NCI-H2227 treated with DMSO at 0.1 percent for 48 hours (cell line): ENCODE measurements at regions not wholly inside any gene's neighbourhood (a gene's known extent, or its start where the extent isn't known, plus 50 kb on each side); places are given as distances from the start of the nearest gene placed in this dataset.
"Not testable (repeated sequence)": the region's sequence is repeated elsewhere in the genome, so short reads cannot be mapped to it uniquely, and the experiment has no call there.

Experiments
- DNase-seq: peaks from one replicate; lab custom pipeline; 2025; lab: John Stamatoyannopoulos, UW

- DNase-seq, result no peak
Measured at GRCh38 chr2:224109751-224110150, 70.7 kb upstream of the SERPINE2 start.

GRCh38 chr2:224106794-224107193, 67.7 kb upstream of the SERPINE2 start:
- DNase-seq, result no peak

- no peak for DNase-seq
Measured at GRCh38 chr2:224104668-224105386, 65.7 kb upstream of the SERPINE2 start.

DNA sequence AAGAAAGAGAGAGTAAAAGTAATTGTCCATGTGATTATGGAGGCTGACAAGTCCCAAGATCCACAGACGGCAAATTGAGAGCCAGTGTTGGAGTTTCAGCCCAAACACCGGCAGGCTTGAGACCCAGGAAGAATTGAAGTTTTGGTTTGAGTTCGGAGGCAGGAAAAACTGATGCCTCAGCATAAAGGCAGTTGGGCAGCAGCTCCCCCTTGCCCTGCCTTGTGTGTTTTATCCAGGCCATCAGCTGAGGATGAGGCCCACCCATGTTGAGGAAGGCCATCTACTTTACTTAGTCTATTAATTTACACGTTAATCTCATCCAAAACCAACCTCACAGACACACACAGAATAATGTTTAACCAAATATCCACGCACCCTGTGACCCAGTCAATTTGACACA, 64.6 kb upstream of the SERPINE2 start:
- no peak for DNase-seq

- DNase-seq, result no peak
Measured at GRCh38 chr2:224102991-224103390, 63.9 kb upstream of the SERPINE2 start.

DNA sequence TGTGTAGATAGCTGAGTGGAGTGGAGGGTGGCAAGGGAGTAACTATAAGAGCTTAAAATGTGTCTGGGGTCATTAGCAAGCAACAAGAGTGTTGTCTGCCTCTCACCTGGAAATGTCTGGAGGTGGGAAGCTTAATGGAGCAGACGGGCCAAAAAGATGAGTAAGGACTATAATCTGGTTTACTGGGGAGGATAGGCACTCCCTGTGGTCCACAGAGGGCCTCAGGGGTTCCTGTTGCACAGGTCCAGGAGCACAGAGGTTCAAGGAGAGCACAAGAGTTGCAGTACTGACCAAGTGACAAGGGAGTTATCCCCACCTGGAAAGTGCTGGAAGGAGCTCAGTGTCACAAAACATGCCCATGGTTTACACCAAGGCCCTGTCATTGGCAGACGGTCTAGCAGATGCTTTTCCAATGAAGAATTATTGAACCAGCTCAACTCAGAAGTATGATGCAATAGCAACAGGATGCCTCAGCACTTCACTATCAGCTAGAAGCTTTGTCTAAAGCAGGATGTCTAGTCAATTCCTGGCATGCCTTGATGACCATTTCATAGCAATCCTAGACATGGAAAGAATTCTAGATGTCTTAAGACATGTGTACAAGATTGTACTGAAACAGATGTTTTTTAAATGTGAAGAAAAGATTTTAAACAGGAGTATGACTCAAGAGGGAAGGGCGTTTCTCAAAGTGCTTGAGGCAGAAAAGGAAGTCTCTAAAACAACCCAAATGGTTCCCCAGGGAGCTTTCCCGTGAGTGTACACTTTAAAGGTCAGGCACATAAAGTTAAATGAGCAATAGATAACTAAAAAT, 62.9 kb upstream of the SERPINE2 start:
- no peak for DNase-seq

- DNase-seq, result no peak
Measured at GRCh38 chr2:224099861-224100643, 61.0 kb upstream of the SERPINE2 start.

- no peak for DNase-seq
Measured at GRCh38 chr2:224098481-224099230, 59.6 kb upstream of the SERPINE2 start.

DNA sequence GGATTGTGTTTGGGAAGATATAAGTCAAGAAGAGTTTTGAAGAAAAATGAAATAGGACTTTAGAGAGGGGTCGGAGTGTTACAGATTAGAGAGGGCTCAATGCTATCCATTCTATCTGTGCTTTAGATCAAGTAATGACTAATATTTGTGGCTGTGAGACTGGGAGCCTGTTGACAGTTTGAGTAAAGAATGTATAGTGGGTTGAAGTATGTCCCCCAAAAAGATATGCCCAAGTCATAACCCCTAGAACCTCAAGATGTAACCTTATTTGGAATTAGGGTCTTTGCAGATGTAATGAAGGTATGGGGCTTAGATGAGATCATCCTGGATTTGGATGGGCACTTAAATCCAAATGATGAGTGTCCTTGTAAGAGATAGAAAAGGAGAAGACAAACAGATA, 55.3 kb upstream of the SERPINE2 start:
- DNase-seq, result no peak

DNA sequence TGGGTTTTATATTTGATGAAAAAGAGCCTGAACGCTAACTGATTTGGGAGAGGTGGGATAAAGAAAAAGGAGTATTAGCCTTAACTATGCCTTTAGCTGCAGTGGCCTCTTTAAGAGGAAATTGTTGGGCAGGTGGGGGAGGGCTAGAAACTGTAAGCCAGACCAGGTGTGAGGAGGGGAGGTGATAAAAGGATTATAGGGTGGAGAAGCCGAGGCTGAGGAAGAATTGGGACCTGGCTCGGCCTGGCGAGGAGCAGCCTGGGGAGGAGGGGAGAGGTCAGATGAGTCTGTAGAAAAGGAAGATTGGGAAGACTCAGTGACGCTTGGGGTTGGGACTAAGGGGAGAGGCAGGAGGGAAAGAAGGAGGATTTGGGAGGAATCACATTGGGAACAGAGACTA, 52.6 kb upstream of the SERPINE2 start:
- not testable (repeated sequence) for DNase-seq

DNA sequence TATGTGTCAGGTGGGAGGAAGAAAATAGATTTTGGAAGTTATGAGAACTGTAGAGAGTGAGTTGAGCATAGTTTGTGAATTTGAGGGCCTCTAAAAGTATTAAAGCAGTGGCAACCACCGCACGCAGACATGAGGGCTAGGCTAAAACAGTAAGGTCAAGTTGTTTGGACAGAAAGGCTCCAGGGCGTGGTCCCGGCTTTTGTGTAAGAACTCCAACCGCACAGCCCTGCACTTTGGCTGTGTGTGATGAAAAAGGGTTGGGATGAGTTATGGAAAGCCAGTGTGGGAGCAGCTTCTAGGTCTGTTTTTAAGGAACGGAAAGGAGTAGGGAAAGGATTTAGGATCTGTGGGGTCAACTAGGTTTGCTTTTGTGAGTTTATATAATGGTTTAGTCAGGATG, 50.5 kb upstream of the SERPINE2 start:
- not testable (repeated sequence) for DNase-seq
